SU-DHL-6 (cell line): ENCODE measurements at regions not wholly inside any gene's neighbourhood (a gene's known extent, or its start where the extent isn't known, plus 50 kb on each side); places are given as distances from the start of the nearest gene placed in this dataset.
"Not testable (repeated sequence)": the region's sequence is repeated elsewhere in the genome, so short reads cannot be mapped to it uniquely, and the experiment has no call there.

Experiments
- H2AFZ ChIP-seq: fragments of 200-600 bp; sonication (generic); 2 replicates; pipeline ENCODE4 v1.6.1; 2014; ENCODE audit warnings: low read depth, mild to moderate bottlenecking, moderate library complexity, mixed read lengths, antibody characterized with exemption, low read length; ENCODE audit not compliant: severe bottlenecking
- H3F3A ChIP-seq: fragments of 200-600 bp; shearing (Covaris generic); 2 replicates; pipeline ENCODE4 v1.6.0; 2016; ENCODE audit warnings: antibody characterized with exemption, mild to moderate bottlenecking; ENCODE audit not compliant: insufficient read depth
- H3K27ac ChIP-seq: fragments of 200-600 bp; sonication (generic); 2 replicates; pipeline ENCODE4 v1.5.1; 2016; ENCODE audit warnings: low read depth, mild to moderate bottlenecking, low read length, moderate library complexity, mixed read lengths
- H3K27me3 ChIP-seq: fragments of 200-600 bp; sonication (generic), shearing (Covaris generic); 2 replicates; pipeline ENCODE4 v1.6.0; 2014; ENCODE audit warnings: mild to moderate bottlenecking, low read length
- H3K36me3 ChIP-seq: fragments of 200-600 bp; sonication (generic); 2 replicates; pipeline ENCODE4 v1.6.1; 2014; ENCODE audit warnings: mild to moderate bottlenecking, low read length, mixed read lengths
- H3K4me2 ChIP-seq: fragments of 300-600, 200-600 bp; shearing (Covaris generic), sonication (generic); 2 replicates; pipeline ENCODE4 v1.6.0; 2014; ENCODE audit warnings: low read length, low read depth, mild to moderate bottlenecking; ENCODE audit not compliant: poor library complexity, severe bottlenecking
- H3K4me3 ChIP-seq: fragments of 200-600 bp; sonication (generic); 2 replicates; pipeline ENCODE4 v1.5.1; 2014; ENCODE audit warnings: antibody characterized with exemption, low read length, mild to moderate bottlenecking, mixed read lengths; ENCODE audit not compliant: insufficient read depth, poor library complexity, severe bottlenecking
- H3K79me2 ChIP-seq: fragments of 200-600 bp; sonication (generic); 2 replicates; pipeline ENCODE4 v1.6.1; 2014; ENCODE audit warnings: mild to moderate bottlenecking, low read length, moderate library complexity; ENCODE audit not compliant: insufficient read depth
- H3K9ac ChIP-seq: fragments of 200-600 bp; sonication (generic); 2 replicates; pipeline ENCODE4 v1.7.0; 2014; ENCODE audit warnings: mild to moderate bottlenecking, low read length
- H3K9me2 ChIP-seq: fragments of 200-600 bp; sonication (generic); replicated peaks from 2 replicates; pipeline ENCODE4 v1.6.1; 2014; ENCODE audit warnings: low read length; ENCODE audit not compliant: insufficient read depth
- H3K9me3 ChIP-seq: fragments of 200-600 bp; sonication (generic); 2 replicates; pipeline ENCODE4 v1.6.1; 2014; ENCODE audit warnings: low read length, mixed read lengths; ENCODE audit not compliant: insufficient read depth
- H4K20me1 ChIP-seq: fragments of 200-600 bp; sonication (generic); 2 replicates; pipeline ENCODE4 v1.6.1; 2014; ENCODE audit warnings: low read depth, mild to moderate bottlenecking, antibody characterized with exemption, low read length, moderate library complexity, mixed read lengths
- EZH2phosphoT487 ChIP-seq: fragments of 200-600 bp; sonication (generic), shearing (Covaris generic); conservative IDR thresholded peaks from 2 replicates; pipeline ENCODE4 v1.6.1; 2018; ENCODE audit warnings: mild to moderate bottlenecking, antibody characterized with exemption, low read length, moderate library complexity, mixed read lengths
- TF ChIP-seq, protein P1 (sequence below): fragments of 200-600 bp; sonication (generic); IDR thresholded peaks from one replicate; pipeline ENCODE4 v1.5.1; 2017; ENCODE audit warnings: antibody characterized with exemption, mild to moderate bottlenecking, low read length, moderate library complexity; ENCODE audit not compliant: insufficient read depth, poor library complexity, severe bottlenecking

DNA sequence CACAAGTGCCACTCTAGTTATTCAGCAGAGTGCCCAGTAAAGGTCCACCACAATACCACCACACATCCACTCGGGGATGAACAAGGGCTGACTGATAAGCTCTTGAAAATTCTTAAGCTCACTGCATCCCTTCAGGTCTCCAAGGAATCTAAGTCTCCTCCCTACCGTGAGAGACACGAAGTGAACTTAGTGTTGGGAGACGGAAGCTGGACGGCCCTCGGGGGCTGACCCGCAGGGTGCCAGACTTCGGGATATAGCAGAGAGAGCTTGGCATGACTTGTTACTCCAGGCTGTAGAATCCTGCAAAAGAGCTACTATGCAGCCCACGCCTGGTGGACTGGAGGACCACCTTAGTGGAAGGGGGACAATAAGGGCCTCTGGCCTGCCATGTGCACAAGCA is 75.1 kb downstream of the LYZL1 start:
- H3K9me2 ChIP-seq, H3K9me3 ChIP-seq, H3K4me2 ChIP-seq, H2AFZ ChIP-seq, H3K4me3 ChIP-seq, H3F3A ChIP-seq, H3K36me3 ChIP-seq, H3K79me2 ChIP-seq, H3K27ac ChIP-seq, H4K20me1 ChIP-seq, H3K9ac ChIP-seq, H3K27me3 ChIP-seq: not testable (repeated sequence)

DNA sequence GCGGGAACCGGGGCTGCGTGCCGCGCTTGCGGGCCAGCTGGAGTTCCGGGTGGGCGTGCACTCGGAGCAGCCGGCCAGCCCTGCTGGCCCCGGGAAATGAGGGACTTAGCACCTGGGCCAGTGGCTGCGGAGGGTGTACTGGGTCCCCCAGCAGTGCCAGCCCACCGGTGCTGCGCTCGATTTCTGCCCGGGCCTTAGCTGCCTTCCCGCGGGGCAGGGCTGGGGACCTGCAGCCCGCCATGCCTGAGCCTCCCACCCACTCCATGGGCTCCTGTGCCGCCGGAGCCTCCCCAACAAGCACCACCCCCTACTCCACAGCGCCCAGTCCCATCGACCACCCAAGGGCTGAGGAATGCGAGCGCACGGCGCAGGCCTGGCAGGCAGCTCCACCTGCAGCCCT is 77.3 kb downstream of the LYZL1 start:
- H3K36me3 ChIP-seq, H2AFZ ChIP-seq, H3K9ac ChIP-seq, H3K4me3 ChIP-seq, H3F3A ChIP-seq, H3K27ac ChIP-seq, H3K9me2 ChIP-seq, H3K79me2 ChIP-seq, H4K20me1 ChIP-seq, H3K9me3 ChIP-seq, H3K27me3 ChIP-seq, H3K4me2 ChIP-seq: not testable (repeated sequence)

DNA sequence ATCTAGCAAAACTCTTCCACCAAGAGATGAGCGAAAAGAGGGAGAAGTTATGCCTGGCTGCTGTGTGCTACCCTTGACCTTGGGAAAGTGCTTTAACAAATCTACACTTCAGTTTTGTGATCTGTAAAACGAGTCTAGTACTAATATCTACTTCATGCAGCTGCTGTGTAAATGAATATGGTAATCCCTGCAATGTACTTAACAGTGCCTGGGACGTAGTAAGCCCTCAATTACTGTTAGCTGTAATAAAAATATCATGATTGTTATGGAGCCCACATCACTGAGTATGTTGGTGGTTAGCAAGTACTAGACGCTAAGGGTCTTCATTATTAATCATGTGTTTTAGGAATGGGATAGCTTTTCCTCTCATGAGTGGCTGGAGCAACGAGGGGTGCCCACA is 80.5 kb downstream of the LYZL1 start:
- Histone ChIP-seq H3K4me3 (no peak overlapping the region), H3K36me3 (no peaks in the 10 kb centered on the region), H3K9me2 (no peaks in the 10 kb centered on the region), H3K27ac (no peak overlapping the region), H3K4me2 (no peak overlapping the region), H3K27me3 (no peaks in the 10 kb centered on the region), H3K9ac (no peak overlapping the region), H3K9me3 (no peaks in the 10 kb centered on the region), H3F3A (no peaks in the 10 kb centered on the region), H4K20me1 (no peaks in the 10 kb centered on the region), H2AFZ (no peak overlapping the region), H3K79me2 (no peaks in the 10 kb centered on the region)
- TF ChIP-seq EZH2phosphoT487: no peak
- TF ChIP-seq, protein P1, sequence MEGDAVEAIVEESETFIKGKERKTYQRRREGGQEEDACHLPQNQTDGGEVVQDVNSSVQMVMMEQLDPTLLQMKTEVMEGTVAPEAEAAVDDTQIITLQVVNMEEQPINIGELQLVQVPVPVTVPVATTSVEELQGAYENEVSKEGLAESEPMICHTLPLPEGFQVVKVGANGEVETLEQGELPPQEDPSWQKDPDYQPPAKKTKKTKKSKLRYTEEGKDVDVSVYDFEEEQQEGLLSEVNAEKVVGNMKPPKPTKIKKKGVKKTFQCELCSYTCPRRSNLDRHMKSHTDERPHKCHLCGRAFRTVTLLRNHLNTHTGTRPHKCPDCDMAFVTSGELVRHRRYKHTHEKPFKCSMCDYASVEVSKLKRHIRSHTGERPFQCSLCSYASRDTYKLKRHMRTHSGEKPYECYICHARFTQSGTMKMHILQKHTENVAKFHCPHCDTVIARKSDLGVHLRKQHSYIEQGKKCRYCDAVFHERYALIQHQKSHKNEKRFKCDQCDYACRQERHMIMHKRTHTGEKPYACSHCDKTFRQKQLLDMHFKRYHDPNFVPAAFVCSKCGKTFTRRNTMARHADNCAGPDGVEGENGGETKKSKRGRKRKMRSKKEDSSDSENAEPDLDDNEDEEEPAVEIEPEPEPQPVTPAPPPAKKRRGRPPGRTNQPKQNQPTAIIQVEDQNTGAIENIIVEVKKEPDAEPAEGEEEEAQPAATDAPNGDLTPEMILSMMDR: no peak

DNA sequence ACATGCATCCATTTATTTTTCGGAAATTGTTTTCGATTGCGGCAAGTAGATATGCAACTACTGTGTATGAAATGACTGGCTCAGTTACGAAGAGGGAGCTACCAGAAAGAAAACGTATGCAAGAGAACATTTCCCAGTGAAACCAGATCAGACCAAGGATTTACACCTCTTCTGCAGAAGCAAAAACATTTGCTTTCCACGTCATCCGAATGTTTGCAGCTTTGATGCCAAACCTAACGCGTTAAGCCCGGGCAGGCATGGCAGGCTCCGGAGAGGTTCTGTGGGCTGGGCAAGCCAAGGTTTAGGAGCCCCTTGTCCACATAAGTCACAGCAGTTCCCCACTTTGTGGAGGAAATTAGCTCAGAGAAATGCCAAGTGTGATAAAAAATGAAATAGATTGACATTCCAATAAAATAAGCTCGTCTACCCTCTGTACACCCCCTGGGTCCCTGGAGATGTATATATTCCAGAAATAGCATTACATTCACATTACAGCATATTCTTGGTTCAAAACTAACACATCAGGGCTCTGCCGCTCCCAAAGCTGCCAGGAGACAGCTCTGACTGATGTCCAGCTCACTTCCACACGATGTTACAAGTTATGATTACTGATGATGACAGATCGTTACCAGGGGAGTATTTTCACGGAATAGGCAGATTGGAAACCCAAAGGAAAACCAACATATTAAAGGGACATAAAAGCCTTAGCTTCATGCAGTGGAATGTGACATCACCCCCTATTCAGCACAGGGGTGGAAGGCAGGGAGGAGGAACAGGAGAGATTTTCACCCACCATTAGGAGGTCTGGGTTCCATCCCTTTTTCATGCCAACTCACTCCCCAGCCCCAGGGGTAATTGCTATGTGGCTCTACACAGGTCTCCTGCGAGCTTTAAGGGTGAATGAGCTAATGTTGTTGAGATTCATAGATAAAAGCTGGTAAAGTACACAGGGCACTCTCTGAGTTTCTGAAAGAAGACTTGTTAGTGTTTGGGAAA is 81.5 kb downstream of the LYZL1 start:
- Histone ChIP-seq H3F3A (no peaks in the 10 kb centered on the region), H3K4me2 (no peak overlapping the region), H3K9me3 (no peaks in the 10 kb centered on the region), H3K27ac (no peak overlapping the region), H3K79me2 (no peaks in the 10 kb centered on the region), H3K9ac (no peak overlapping the region), H3K27me3 (no peaks in the 10 kb centered on the region), H3K4me3 (no peak overlapping the region), H2AFZ (no peak overlapping the region), H3K36me3 (no peaks in the 10 kb centered on the region), H4K20me1 (no peaks in the 10 kb centered on the region), H3K9me2 (no peaks in the 10 kb centered on the region)
- no peak for TF ChIP-seq EZH2phosphoT487
- TF ChIP-seq, protein P1: no peak
